Neural cell (in vitro differentiated cells): ENCODE measurements at regions not wholly inside any gene's neighbourhood (a gene's known extent, or its start where the extent isn't known, plus 50 kb on each side); places are given as distances from the start of the nearest gene placed in this dataset.

Experiments
- H2AFZ ChIP-seq: fragments of 200-600, 300-800 bp; sonication (generic), shearing (Covaris generic); 2 replicates; pipeline ENCODE4 v1.6.0; 2014; ENCODE audit warnings: low read depth, mild to moderate bottlenecking, antibody characterized with exemption, low read length, moderate library complexity
- H3F3A ChIP-seq: fragments of 200-600 bp; shearing (Covaris generic); 2 replicates; pipeline ENCODE4 v1.6.1; 2016; ENCODE audit warnings: mild to moderate bottlenecking, moderate library complexity, mixed read lengths, antibody characterized with exemption, low read length; ENCODE audit not compliant: insufficient read depth, poor library complexity, severe bottlenecking
- H3K27ac ChIP-seq: fragments of 200-600, 300-800 bp; sonication (generic), shearing (Covaris generic); 2 replicates; pipeline ENCODE4 v1.5.1; 2014; ENCODE audit warnings: mild to moderate bottlenecking, low read length, moderate library complexity
- H3K27me3 ChIP-seq: fragments of 300-800, 200-600 bp; sonication (generic), shearing (Covaris generic); 2 replicates; pipeline ENCODE4 v1.6.0; 2014; ENCODE audit warnings: mild to moderate bottlenecking, low read depth, low read length, moderate library complexity; ENCODE audit not compliant: insufficient read depth
- H3K36me3 ChIP-seq: fragments of 300-800, 200-600 bp; sonication (generic), shearing (Covaris generic); 2 replicates; pipeline ENCODE4 v1.5.1; 2014; ENCODE audit warnings: mild to moderate bottlenecking, antibody characterized with exemption, low read length, moderate library complexity; ENCODE audit not compliant: insufficient read depth
- H3K4me2 ChIP-seq: fragments of 300-800, 200-600 bp; sonication (generic), shearing (Covaris generic); 2 replicates; pipeline ENCODE4 v1.6.0; 2014; ENCODE audit warnings: mild to moderate bottlenecking, low read length
- H3K4me3 ChIP-seq: fragments of 300-800, 200-600 bp; sonication (generic), shearing (Covaris generic); 2 replicates; pipeline ENCODE4 v1.5.1; 2014; ENCODE audit warnings: mild to moderate bottlenecking, low read length, moderate library complexity
- H3K79me2 ChIP-seq: fragments of 200-600 bp; shearing (Covaris generic); replicated peaks from 2 replicates; pipeline ENCODE4 v1.6.0; 2014; ENCODE audit warnings: mild to moderate bottlenecking, low read length, moderate library complexity; ENCODE audit not compliant: insufficient read depth
- H3K9ac ChIP-seq: fragments of 300-800, 200-600 bp; sonication (generic), shearing (Covaris generic); 2 replicates; pipeline ENCODE4 v1.6.1; 2016; ENCODE audit warnings: mild to moderate bottlenecking, low read length, mixed read lengths
- H3K9me2 ChIP-seq: fragments of 200-600 bp; shearing (Covaris generic); 2 replicates; pipeline ENCODE4 v1.6.1; 2016; ENCODE audit warnings: mild to moderate bottlenecking, low read length, mixed read lengths; ENCODE audit not compliant: insufficient read depth
- H3K9me3 ChIP-seq: fragments of 200-600, 300-800 bp; sonication (generic), shearing (Covaris generic); 2 replicates; pipeline ENCODE4 v1.6.1; 2016; ENCODE audit warnings: mild to moderate bottlenecking, mixed run types, low read length, moderate library complexity, mixed read lengths
- H4K20me1 ChIP-seq: fragments of 200-600 bp; shearing (Covaris generic); 2 replicates; pipeline ENCODE4 v1.6.1; 2016; ENCODE audit warnings: mild to moderate bottlenecking, mixed run types; ENCODE audit not compliant: insufficient read depth
- CTCF ChIP-seq: fragments of 450-650 bp; IDR thresholded peaks from 2 replicates; pipeline ENCODE4 v1.5.1; 2014; ENCODE audit warnings: antibody characterized with exemption, mild to moderate bottlenecking, moderate library complexity; ENCODE audit not compliant: poor library complexity, severe bottlenecking
- EP300 ChIP-seq: fragments of 450-650 bp; conservative IDR thresholded peaks from 2 replicates; pipeline ENCODE4 v1.6.1; 2014; ENCODE audit warnings: antibody characterized with exemption, mild to moderate bottlenecking, moderate library complexity; ENCODE audit not compliant: poor library complexity, severe bottlenecking
- EZH2 ChIP-seq: fragments of 200-600, 300-800 bp; shearing (Covaris generic), sonication (generic); IDR thresholded peaks from 2 replicates; pipeline ENCODE4 v1.6.1; 2014; ENCODE audit warnings: antibody characterized with exemption, low read length, borderline replicate concordance, mild to moderate bottlenecking; ENCODE audit not compliant: insufficient read depth, poor library complexity, severe bottlenecking
- MXI1 ChIP-seq: fragments of 450-650 bp; conservative IDR thresholded peaks from 2 replicates; pipeline ENCODE4 v1.6.1; 2014; ENCODE audit warnings: antibody characterized with exemption, mild to moderate bottlenecking; ENCODE audit not compliant: poor library complexity, severe bottlenecking
- POLR2AphosphoS5 ChIP-seq: IDR thresholded peaks from 2 replicates; pipeline ENCODE4 v1.6.1; 2012
- RAD21 ChIP-seq: fragments of 450-650 bp; conservative IDR thresholded peaks from 2 replicates; pipeline ENCODE4 v1.6.1; 2014; ENCODE audit warnings: antibody characterized with exemption, mild to moderate bottlenecking, moderate library complexity
- REST ChIP-seq: IDR thresholded peaks from 2 replicates; pipeline ENCODE4 v1.6.1; 2012; ENCODE audit warnings: borderline replicate concordance
- SMC3 ChIP-seq: fragments of 450-650 bp; conservative IDR thresholded peaks from 2 replicates; pipeline ENCODE4 v1.6.1; 2014; ENCODE audit warnings: antibody characterized with exemption, mild to moderate bottlenecking, moderate library complexity; ENCODE audit not compliant: poor library complexity
- TAF1 ChIP-seq: IDR thresholded peaks from 2 replicates; pipeline ENCODE4 v1.6.1; 2012; ENCODE audit warnings: low read depth

- Histone ChIP-seq H3K4me2 (no peak overlapping the region), H3K9ac (no peak overlapping the region), H3F3A (no peaks in the 10 kb centered on the region), H3K79me2 (no peaks in the 10 kb centered on the region), H3K36me3 (no peaks in the 10 kb centered on the region), H3K4me3 (no peak overlapping the region), H3K27ac (no peak overlapping the region), H3K9me3 (no peaks in the 10 kb centered on the region), H3K27me3 (no peaks in the 10 kb centered on the region), H3K9me2 (no peaks in the 10 kb centered on the region), H4K20me1 (no peaks in the 10 kb centered on the region), H2AFZ (no peak overlapping the region)
- TF ChIP-seq EZH2 (no peak), RAD21 (no peak)
Measured at GRCh38 chr7:70994176-70994575, 137.8 kb upstream of the GALNT17 start.

GRCh38 chr7:70997261-70997660, 134.7 kb upstream of the GALNT17 start:
- Histone ChIP-seq H3K9ac (no peak overlapping the region), H3K9me3 (no peaks in the 10 kb centered on the region), H3F3A (no peaks in the 10 kb centered on the region), H3K79me2 (no peaks in the 10 kb centered on the region), H3K4me2 (no peak overlapping the region), H3K27ac (no peak overlapping the region), H3K27me3 (no peaks in the 10 kb centered on the region), H3K9me2 (no peaks in the 10 kb centered on the region), H3K36me3 (no peaks in the 10 kb centered on the region), H2AFZ (no peak overlapping the region), H4K20me1 (no peaks in the 10 kb centered on the region), H3K4me3 (no peak overlapping the region)
- TF ChIP-seq EP300 (no peak), REST (no peak), SMC3 (no peak), RAD21 (no peak), TAF1 (no peak), EZH2 (no peak), MXI1 (no peak), CTCF (no peak), POLR2AphosphoS5 (no peak)

GRCh38 chr7:71005109-71005508, 126.8 kb upstream of the GALNT17 start:
- no peaks in the 10 kb centered on the region for H3K9me3 ChIP-seq
- no peak overlapping the region for H3K4me2 ChIP-seq
- TF ChIP-seq TAF1 (no peak), CTCF (no peak), EZH2 (no peak), POLR2AphosphoS5 (no peak)
- H3F3A ChIP-seq = no peaks in the 10 kb centered on the region
- H3K27ac ChIP-seq = no peak overlapping the region
- H3K27me3 ChIP-seq = no peaks in the 10 kb centered on the region
- H3K9ac ChIP-seq = no peak overlapping the region
- H4K20me1 ChIP-seq = no peaks in the 10 kb centered on the region
- H2AFZ ChIP-seq = no peak overlapping the region
- H3K9me2 ChIP-seq = no peaks in the 10 kb centered on the region
- H3K36me3 ChIP-seq = no peaks in the 10 kb centered on the region
- H3K4me3 ChIP-seq = no peak overlapping the region
- no peaks in the 10 kb centered on the region for H3K79me2 ChIP-seq
